ENCODE measurements at regions not wholly inside any gene's neighbourhood (a gene's known extent, or its start where the extent isn't known, plus 50 kb on each side); places are given as distances from the start of the nearest gene placed in this dataset.

GRCh38 chr5:2883771-2884170, 132.3 kb upstream of the IRX2 start:
- TF ChIP-seq EZH2 (IDR thresholded peaks at IDR 0.05; ENCODE audit: insufficient read depth, poor library complexity, severe bottlenecking) (no peak), EZH2phosphoT487 (IDR thresholded peaks at IDR 0.05; ENCODE audit: insufficient read depth, low read depth) (no peak)

Measured in GM23248 (cell line).